AML-193 (cell line): ENCODE measurements at regions not wholly inside any gene's neighbourhood (a gene's known extent, or its start where the extent isn't known, plus 50 kb on each side); places are given as distances from the start of the nearest gene placed in this dataset.

Experiments
- DNase-seq, 2 experiments: peaks; one replicate each; lab custom pipeline; 2025; lab: John Stamatoyannopoulos, UW

DNA sequence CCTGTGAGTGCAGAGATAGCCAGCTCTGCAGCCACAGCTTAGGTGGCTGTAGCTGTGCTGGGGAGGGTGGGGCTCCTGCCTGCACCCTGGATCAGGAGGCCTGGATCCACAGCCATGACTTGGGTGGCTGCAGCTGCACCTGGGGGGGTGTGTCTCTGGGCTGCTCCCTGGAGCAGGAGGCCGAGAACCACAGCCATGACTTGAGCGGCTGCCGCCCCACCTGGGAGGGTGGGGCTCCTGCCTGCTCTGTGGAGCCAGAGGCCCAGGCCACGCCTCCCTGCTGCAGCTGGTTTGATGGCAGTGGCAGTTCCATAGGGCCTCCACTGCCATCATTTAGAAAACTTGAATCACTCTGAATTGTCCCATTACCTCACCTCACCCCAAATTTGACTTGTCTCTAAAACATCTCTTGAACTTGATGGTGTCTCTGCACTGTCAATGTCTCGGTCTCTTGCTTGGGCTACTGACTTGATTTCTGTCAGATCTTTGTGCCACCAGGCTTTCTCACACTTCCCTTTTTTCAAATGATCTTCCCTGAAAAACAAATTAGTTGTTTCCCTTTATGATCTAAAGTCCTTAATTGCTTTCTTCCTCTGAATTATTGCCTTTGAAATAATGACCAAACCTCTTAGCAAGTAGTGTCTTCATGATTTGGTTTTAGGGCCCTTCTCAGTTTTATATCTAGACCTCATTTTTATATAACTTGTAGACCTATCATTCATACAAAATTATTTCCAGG, 313.2 kb upstream of the MME start:
- no peak for DNase-seq

DNA sequence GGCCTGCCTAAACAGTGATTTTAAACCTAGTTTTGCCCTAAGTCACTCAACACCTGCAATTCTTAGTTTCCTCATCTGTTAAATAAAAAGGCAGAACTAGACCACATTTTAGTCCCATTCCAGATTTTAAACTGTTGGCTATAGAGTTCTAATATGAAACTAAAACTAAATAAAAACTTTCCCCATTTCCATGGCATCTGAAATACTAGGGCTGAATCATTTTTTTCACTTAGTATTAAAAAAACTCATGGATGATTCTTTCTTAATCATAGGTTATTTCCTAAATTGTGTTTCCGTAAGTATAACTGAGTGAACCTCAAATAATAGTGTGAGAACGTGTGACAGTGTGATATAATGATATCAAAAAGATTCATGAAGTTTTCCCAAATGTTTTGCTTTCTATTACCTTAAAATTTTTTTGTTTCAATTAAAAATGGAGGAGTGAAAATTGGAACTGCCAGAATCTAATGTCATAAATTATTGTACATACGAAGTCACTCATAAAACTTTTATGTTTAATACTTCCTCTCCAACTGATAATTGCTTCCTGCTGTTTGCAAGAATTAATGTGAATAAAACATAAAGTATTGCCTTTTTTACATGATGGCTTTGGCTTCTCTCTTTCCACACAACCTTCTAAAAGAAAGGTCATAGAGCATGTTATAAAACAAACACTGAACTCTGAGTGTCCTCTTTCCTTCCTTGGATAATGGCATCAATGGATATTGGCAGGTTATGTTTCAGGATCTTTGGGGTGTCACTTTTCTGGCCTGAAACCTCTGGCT, 315.1 kb upstream of the MME start:
- no peak for DNase-seq

DNA sequence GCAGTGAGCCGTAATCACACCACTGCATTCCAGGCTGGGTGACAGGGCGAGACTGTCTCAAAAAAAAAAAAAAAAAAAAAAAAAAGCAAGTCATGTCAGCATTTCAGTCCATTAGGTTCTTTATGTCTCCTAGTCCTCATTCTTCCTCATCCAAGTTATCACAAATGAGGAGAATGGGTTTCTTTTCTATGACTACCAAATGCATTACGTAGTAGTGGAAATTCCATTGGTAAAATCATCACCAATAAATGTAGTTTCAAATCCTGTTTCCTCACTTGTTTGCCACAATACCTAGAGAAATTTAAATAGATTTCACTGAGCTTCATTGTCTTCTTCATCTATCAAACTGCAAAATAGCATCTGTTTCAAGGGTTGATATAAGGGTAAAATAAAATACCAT, 317.6 kb upstream of the MME start:
- no peak for DNase-seq

DNA sequence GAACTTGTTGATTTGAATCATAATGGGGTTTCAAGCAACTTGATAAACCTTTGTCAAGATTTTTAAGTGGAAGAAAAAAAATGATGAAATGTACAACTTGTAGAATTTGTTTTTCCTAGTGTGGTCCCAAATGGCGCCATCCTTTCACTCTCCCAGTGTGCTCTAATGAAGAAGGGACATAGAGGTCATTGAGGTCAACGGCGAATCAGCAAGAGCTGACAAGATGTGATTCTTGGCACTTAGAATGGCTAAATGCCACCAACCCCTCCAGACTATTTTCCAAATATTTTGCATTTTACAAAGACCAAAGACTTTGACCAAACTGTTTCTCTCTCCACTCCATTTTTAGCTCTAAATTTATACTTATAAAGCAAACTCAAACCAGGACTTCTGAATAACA, 320.2 kb upstream of the MME start:
- DNase-seq: no peak

DNA sequence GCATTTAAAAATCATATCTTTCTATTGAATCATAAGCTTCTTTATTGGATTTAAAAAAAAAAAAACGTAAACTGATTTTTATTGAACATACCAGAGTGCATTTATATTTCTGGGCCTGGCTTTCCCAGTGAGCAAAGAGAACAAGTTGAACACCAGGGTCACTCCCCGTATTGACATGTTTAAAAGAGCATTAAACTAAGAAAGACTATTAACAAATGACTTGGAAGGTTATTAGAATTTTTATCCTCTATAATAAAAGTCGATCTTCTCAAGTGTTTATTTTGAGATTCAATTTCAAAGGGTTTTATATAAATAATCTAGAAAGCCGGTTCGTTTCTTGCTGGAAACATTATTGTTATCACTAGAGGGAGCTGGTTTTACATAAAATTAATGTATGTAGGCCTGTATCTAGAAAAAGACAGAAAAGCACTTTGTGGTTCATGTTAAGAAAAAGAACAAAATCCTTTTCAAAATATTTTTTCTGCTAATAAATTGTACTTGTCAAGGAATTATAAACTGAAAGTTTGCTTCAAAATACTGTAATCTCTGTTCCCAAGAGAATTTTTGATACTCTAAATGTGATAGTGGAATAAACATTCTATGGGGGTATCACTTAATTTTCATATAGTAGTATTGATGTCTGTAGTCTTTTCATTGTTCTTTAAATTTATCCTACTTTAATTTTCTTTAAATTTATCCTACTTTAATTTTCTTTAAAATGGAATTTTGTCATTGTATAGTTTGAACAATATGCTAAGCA, 321.8 kb upstream of the MME start:
- peak; percentile 79 to 80 for DNase-seq

DNA sequence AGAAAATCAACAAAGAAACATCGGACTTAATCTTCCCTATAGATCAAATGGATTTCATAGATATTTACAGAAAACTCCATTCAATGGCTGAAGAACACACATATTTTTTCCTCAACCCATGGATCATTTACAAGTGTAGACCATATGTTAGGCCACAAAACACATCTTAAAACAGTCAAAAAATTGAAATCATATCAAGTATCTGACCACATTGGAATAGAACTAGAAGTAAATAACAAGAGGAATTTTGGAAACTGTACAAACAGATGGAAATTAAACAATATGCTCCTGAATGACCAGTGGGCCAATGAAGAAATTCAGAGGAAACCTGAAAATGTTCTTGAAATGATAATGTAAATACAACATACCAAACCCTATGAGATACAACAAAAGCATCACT, 323.1 kb upstream of the GPR149 start:
- no peak for DNase-seq

DNA sequence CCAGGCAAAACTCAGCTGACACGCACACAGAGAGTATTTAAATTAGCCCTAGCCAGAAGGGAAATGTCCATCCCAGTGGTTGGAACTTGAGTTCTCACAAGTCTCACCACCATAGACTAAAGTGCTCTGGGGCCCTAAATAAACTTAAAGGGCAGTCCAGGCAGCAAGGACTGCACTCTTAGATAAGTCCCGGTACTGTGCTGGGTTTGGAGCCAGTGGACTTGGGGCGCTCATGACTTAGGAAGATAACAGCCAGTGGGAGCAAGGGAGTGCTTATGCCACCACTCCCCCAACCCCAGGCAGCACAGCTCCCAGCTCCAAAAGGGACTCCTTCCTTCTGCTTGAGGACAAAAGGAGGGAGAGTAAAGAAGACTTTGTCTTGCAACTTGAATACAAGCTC, 319.5 kb upstream of the GPR149 start:
- no peak for DNase-seq

DNA sequence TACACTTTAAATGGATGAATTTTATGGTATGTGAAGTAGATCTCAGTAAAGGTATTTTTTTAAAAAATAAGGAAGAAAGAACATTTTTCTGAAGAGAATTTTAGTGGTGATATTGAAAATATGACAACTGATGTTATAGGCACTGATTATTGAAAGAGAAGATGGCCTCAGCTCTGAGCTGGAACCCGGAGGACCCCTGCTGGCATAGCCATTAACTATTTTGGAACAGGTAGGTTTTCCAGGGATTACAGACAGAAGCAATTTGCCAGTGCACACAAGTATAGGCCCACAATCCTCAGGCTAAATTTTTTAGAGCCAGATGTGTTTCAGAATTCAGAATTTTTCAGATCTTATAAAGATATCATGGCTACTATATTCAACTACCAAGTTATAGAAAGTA, 315.9 kb upstream of the GPR149 start:
- peak in 1 of 2 experiments; percentile 22 for DNase-seq

DNA sequence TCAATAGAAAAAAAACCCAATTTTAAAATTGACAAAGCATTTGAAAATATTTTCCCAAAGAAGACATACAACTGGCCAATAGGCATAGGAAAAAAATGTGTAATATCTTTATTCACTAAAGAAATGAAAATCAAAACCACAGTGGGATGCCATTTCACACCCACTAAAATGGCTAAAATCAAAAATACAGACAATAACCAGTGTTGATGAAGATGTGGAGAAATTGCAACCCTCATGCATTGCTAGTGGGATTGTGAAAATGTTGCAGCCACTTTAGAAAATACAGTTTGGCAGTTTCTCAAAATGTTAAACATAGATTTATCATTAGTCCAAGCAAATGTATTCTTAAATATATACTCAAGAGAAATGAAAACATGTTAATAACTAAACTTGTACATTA, 315.1 kb upstream of the GPR149 start:
- no peak for DNase-seq

DNA sequence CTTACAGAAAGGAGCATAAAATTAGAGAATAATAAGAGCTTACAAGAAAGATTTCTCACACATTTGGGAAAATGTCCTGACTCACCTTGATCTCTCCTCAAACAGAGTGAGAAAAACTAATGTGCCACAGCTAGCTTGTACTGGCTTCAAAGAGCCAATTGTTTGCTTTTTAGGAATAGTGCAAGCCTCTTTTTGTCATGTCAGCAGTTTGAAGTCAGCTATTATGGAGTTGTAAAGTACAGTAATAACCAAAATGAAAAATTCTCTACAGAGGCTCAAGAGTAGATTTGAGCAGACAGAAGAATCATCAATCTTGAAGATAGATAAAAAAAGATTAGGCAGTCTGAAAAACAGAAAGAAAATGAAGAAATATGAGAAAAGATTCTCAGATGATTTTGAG, 313.4 kb upstream of the GPR149 start:
- no peak for DNase-seq

DNA sequence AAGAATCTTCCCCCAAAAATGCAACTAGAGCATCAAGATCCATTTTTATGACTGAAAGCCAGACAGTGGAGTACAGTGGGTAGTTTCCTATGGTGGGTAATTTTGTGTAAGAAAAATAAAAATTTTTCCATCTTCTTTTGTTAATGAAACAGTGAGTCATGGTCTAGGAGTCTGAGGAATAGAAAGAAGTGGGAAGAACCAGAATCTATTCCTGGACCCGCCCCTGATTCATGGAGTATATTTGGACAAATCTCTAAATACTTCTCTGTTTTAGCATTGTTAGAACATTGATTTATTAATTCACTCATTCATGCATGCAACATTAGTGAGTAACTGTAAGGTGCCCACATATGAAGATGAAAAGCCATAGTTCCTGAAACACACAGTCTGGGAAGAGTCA, 304.5 kb upstream of the GPR149 start:
- no peak for DNase-seq

DNA sequence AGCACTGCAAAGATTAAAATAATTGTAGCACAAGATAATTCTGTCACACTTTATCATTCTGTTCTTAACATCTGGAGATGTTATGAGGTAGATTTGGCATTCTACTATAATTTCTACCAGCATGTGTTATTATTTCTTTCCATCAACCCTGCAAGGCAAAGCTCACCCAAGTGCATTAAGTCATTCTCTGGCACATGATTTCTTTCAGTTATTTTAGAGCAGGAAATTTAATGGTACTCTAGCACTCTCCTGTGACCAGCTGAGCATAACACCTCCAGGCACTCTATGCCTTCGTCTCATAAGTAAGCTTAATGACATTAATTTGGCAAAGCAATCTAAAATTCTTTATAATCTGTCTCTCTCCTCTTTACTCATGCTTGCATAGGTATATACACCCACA, 300.2 kb upstream of the GPR149 start:
- peak; percentile 43 to 46 for DNase-seq

DNA sequence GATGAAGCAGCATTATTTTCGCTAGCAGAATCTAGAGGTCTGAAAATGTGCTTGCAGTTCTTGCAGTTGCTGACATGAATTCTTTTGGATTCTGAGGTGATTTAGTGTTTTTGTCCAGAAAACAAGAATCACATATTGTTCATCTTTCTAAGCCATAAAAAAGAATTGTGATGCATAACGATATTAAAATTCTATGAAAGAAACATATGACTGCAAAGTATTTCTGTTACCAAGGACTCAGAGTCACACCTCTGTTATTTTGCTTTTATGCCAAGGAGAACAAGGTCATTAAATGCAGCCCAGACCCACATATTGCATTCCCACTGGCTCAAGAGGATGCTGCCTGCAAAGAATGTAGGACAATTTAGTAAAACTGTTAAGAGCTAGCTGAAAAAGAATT, 299.8 kb upstream of the GPR149 start:
- no peak for DNase-seq

DNA sequence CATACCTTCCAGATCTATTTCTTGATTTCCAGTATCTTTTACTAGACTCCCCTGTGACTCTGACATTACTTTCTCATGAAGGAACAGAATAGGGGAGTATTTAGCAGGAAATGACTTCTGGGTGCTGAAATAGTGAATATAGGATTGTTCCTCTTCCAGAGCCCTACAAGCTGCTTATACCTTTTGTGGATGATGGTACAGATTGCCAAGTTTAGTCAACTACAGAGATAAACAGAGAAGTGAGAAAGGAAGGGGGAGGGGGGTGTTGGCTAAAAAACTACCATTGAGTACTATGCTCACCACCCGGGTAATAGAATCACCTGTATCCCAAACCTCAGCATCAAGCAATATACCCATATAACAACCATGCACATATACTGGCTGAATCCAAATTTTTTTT, 298.3 kb upstream of the GPR149 start:
- DNase-seq: peak; percentile 18 to 39

DNA sequence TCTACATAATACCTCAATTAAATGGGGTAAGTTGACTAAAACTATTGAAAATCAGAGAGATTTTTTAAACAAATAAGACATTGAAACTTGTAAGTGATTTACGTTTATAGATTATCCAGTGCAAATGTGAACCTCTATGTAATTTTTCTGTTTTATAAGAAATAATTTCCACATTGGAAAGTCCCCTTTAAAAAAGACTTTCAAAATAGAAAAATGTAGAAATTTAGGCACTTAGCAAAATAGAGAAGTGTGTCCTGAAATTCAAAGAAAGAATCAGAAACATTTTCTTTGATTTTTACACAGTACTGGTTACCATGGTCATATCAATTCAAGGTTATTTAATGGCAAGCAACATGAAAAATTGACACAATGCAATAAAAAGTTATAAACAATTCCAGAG, 290.9 kb upstream of the GPR149 start:
- DNase-seq: peak in 1 of 2 experiments; percentile 7

DNA sequence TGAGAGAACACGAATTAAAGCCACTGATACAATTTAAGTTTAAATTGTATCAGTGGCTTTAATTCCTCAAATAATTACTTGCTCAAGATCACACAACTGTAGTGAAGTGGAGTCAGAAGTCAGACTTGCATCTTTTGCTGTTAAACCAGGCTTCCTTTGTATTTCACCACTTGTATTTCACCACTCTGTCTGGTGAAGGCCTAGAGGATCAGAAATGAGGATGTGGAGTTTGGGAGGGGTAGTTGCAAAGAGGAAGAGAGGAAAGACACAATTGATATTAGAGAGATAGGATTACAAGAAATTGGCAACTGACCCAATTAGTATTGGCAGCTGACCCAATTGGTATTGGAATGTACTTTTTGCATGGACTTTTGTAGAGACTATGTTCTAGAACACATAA, 288.1 kb upstream of the GPR149 start:
- peak; percentile 99 to 100 for DNase-seq

DNA sequence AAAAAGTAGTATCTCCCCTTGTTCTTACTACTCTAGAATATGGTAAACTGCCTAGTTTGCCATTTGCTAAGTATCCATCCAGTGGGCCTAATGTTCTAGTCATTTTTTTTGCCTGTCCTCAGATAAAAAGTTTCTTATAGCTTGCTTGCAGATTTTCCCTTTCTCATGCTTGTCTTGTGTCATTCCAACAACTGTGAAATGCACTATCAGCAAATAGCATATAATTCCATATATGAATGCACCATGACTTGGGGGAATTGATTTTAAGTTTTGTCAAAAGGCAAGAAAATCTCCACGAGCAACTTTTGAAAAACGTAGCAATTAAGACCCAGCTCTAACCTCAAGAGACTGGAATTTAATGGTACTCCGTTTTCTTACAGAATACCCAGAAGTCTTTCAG, 286.2 kb upstream of the GPR149 start:
- DNase-seq: no peak

DNA sequence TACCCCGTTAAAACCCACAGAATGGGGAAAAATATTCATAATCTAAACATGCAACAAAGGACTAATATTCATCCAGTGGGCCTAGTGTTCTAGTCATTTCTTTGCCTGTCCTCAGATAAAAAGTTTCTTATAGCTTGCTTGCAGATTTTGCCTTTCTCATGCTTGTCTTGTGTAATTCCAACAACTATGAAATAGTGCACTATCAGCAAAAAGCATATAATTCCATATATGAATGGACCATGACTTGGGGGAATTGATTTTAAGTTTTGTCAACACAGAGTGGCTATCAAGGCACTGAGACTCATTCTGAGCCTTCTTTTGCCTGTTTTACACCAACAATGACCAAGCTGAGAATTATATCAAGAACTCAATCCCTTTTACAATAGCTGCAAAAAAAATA, 278.6 kb upstream of the GPR149 start:
- no peak for DNase-seq

DNA sequence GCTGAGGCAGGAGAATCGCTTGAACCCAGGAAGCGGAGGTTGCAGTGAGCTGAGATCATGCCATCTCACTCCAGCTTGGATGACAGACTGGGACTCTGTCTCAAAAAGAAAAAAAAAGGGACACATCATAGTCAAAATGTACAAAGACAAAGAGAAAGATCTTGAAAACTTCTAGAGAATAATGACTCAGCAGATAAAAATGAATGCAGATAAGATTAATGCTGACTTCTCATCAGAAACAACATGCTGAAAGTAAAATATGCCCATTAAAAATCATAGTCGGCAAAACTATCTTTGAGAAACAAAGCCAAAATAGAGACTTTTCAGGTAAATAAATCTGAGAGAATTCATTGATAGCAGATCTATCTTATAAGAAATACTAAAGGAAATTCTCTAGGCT, 271.1 kb upstream of the GPR149 start:
- DNase-seq: no peak

DNA sequence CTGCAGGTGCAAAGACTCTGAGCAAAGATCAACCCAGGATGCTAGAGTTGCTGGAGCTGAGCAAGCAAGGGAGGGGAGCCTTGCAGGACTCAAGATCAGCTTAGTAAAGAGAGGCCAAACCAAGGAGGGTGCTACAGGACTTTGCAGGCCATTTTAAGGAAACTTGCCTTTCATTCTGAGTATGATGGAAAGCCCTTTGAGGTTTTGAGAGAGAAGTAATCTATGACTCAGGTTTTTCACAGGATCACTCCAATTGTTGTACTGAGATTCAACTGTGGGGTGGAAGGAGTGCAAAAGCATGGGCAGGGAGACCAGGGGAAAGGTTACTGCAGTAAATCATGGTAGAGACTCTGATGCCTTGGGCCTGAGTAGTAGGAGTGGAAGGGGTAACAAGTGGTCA, 260.4 kb upstream of the GPR149 start:
- no peak for DNase-seq

DNA sequence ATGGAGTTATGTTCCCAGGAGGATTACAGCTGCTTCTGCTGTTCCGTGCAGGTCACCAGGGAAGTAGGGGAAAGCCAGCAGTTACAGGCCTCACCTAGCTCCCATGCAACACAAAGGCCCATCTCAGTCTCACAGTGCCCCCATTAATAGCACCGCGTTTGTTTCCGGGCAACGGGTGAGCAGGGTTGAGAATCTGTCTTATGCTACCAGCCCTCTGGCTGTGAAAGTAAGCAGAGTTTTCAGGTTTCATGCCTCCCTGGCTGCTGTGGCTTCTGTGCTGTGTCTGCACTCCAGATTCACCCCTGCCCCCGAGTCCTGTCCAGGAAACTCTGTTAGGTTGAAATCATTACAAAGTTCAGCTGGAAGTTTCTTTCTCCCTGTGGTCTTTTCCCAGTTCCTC, 254.4 kb upstream of the GPR149 start:
- DNase-seq: no peak

DNA sequence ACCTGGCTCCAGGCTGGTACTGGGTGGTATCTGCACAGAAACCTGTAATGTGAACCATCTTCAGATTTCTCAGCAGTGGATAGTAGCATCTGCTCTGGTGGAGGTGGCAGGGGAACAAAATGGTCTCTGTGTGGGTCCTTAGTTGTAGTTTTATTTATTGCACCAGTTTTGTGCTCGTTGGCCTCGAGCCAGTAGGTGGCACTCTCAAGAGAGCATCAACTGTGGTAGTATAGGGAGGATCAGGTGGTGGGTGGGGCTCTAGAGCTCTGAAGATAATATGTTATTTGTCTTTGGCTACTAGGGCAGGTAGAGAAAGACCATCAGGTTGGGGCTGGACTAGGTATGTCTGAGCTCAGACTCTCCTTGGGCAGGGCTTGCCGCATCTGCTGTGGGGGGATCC, 254.0 kb upstream of the GPR149 start:
- no peak for DNase-seq

DNA sequence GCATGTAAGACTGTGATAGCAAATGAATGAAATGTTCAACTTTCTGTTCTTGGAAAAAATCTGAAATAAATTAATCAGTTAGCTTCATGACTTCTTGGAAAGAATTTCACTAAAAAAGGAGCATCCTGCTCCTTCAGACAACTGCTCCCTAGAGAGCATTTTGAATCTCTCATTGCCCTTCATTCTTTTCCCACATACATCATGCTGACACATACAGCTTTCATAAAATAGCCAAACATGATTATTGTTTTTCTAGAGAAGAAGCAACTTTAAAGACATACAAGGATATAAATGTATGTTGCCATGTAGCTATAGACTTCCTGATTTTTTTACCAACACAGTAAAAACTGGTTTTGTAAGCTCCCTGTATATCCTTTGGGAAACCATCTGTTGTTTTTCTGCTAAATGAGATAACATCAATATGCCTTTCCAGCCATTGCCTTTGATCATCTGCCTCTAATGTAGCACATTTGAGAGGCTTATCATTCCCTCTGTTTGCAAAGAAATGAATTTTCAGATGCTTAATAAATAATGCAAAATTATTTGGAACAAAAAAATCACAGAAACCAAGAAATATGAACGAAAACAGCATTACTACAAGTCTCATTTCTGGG, 248.2 kb upstream of the GPR149 start:
- no peak for DNase-seq
